ENCODE measurements at regions not wholly inside any gene's neighbourhood (a gene's known extent, or its start where the extent isn't known, plus 50 kb on each side); places are given as distances from the start of the nearest gene placed in this dataset.

DNA sequence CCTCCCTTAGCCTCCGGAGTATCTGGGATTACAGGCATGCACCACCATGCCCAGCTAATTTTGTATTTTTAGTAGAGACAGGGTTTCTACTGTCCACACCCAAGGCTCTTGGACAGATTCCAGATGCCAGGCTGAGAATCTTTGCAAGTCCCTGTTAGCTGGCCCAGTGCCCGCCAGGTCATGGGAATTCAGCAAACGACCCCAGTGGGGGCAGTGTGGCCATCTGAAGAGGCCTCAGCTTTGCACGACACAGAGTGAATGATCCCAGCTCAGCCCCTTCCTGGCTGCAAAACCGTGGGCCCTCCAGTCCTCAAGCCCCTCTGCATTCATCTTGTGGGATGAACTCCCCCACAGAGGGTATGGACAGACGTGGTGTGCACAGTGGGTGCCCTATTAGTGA, 179.5 kb upstream of the ID2 start:
- no peaks in the 10 kb centered on the region for H3K36me3 ChIP-seq (ENCODE audit: insufficient read depth)
- TF ChIP-seq, protein P1, sequence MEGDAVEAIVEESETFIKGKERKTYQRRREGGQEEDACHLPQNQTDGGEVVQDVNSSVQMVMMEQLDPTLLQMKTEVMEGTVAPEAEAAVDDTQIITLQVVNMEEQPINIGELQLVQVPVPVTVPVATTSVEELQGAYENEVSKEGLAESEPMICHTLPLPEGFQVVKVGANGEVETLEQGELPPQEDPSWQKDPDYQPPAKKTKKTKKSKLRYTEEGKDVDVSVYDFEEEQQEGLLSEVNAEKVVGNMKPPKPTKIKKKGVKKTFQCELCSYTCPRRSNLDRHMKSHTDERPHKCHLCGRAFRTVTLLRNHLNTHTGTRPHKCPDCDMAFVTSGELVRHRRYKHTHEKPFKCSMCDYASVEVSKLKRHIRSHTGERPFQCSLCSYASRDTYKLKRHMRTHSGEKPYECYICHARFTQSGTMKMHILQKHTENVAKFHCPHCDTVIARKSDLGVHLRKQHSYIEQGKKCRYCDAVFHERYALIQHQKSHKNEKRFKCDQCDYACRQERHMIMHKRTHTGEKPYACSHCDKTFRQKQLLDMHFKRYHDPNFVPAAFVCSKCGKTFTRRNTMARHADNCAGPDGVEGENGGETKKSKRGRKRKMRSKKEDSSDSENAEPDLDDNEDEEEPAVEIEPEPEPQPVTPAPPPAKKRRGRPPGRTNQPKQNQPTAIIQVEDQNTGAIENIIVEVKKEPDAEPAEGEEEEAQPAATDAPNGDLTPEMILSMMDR (conservative IDR thresholded peaks at IDR 0.05; ENCODE audit: low read depth, low read length): no peak
- H3K4me3 ChIP-seq (IDR thresholded peaks at IDR 0.05; ENCODE audit: insufficient read depth, low read depth, low read length): no peak overlapping the region
- no peak overlapping the region for H3K27ac ChIP-seq
- no peak overlapping the region for H3K9ac ChIP-seq
- H3K79me2 ChIP-seq (ENCODE audit: insufficient read depth, low read depth): no peaks in the 10 kb centered on the region
- no peaks in the 10 kb centered on the region for H3K4me1 ChIP-seq (ENCODE audit: low read depth, poor library complexity, severe bottlenecking)
- no peak overlapping the region for H2AFZ ChIP-seq (ENCODE audit: low read depth)
- no peaks in the 10 kb centered on the region for H3K27me3 ChIP-seq (ENCODE audit: insufficient read depth, low read depth)
- H4K20me1 ChIP-seq (ENCODE audit: insufficient read depth): no peaks in the 10 kb centered on the region
- H3K4me2 ChIP-seq: no peak overlapping the region

DNA sequence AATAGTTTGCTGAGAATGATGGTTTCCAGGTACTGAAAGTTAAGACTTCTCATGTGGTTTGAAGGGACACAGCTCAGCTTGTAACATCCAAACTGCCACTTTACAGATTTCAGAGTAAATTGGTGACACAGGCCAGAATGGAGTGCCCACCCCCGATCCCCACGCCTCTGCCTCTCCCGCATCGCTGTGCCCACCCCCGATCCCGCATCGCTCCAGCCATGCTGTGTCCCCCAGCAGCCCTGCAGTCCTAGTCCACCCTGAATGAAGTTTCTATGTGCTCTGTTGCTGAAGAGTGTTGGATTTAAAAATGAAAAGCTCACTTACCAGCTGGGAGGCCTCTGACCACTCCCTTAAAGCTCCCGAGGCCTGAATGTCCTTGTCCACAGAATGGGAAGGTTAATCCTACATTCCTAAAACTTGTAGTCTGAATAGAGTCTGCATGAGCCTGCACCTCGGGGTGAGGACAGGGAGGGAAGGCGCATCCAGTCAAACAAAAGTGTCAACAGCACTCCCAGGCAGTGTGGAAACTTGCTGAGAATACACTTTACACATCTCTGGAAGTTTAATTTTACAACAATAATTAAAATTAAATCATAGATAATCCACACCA, 176.4 kb upstream of the ID2 start:
- H3K79me2 ChIP-seq (ENCODE audit: insufficient read depth, low read depth): no peaks in the 10 kb centered on the region
- no peaks in the 10 kb centered on the region for H3K4me1 ChIP-seq (ENCODE audit: low read depth, poor library complexity, severe bottlenecking)
- TF ChIP-seq, protein P1 (conservative IDR thresholded peaks at IDR 0.05; ENCODE audit: low read depth, low read length): no peak
- H4K20me1 ChIP-seq (ENCODE audit: insufficient read depth): no peaks in the 10 kb centered on the region
- no peak overlapping the region for H3K4me3 ChIP-seq (IDR thresholded peaks at IDR 0.05; ENCODE audit: insufficient read depth, low read depth, low read length)
- H3K27me3 ChIP-seq (ENCODE audit: insufficient read depth, low read depth): no peaks in the 10 kb centered on the region
- H3K27ac ChIP-seq: no peak overlapping the region
- no peak overlapping the region for H3K4me2 ChIP-seq
- no peak overlapping the region for H3K9ac ChIP-seq
- no peaks in the 10 kb centered on the region for H3K36me3 ChIP-seq (ENCODE audit: insufficient read depth)
- H2AFZ ChIP-seq (ENCODE audit: low read depth): no peak overlapping the region

DNA sequence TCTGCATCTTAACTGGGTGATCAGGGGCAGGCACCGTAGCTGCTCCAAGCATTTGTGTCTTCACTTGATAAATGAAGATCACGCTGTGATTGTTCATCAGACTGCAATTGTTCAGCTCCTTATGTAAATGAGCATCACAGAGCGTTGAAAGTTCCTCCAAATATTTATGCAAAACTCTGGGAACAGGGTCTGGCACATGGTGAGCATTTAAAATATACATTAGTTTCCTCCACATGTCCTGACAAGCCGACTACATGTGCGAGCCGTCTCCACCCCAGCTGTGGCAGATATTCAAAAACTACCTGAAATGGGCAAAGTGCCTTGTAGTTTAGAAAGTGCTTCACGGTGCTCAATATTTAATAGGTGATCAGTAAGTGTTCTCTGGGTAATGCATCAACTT, 175.1 kb upstream of the ID2 start:
- Histone ChIP-seq H3K9ac (no peak overlapping the region), H3K4me3 (IDR thresholded peaks at IDR 0.05; ENCODE audit: insufficient read depth, low read depth, low read length) (no peak overlapping the region), H3K4me1 (ENCODE audit: low read depth, poor library complexity, severe bottlenecking) (peaks cover 13% of the 10 kb centered on the region), H2AFZ (ENCODE audit: low read depth) (no peak overlapping the region), H4K20me1 (ENCODE audit: insufficient read depth) (no peaks in the 10 kb centered on the region), H3K4me2 (no peak overlapping the region), H3K36me3 (ENCODE audit: insufficient read depth) (no peaks in the 10 kb centered on the region), H3K27ac (no peak overlapping the region), H3K27me3 (ENCODE audit: insufficient read depth, low read depth) (no peaks in the 10 kb centered on the region), H3K79me2 (ENCODE audit: insufficient read depth, low read depth) (no peaks in the 10 kb centered on the region)
- TF ChIP-seq, protein P1 (conservative IDR thresholded peaks at IDR 0.05; ENCODE audit: low read depth, low read length): no peak

DNA sequence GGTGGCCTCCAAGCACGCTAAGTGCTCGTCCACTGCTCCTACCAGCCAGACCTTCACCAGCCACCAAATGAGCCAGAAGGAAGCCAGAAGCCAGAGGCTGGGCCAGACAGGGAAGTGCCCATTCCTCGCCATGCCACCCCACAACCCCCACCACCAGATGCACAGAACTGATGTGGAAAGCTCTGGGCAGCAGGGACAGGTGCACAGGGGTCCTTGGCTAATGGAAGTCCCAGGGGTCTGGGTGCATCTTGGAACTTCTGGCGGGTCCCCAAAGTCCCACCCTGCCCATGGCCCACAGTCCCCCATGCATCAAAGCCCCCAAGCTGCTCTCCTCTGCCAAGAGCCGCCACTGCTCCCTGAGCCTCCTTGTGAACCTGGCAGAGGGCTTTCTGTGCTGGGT, 173.1 kb upstream of the ID2 start:
- H3K27ac ChIP-seq: no peak overlapping the region
- peaks cover 33% of the 10 kb centered on the region for H3K4me1 ChIP-seq (ENCODE audit: low read depth, poor library complexity, severe bottlenecking)
- no peak overlapping the region for H2AFZ ChIP-seq (ENCODE audit: low read depth)
- H3K27me3 ChIP-seq (ENCODE audit: insufficient read depth, low read depth): no peaks in the 10 kb centered on the region
- TF ChIP-seq, protein P1 (conservative IDR thresholded peaks at IDR 0.05; ENCODE audit: low read depth, low read length): no peak
- no peak overlapping the region for H3K9ac ChIP-seq
- H3K4me2 ChIP-seq: no peak overlapping the region
- no peak overlapping the region for H3K4me3 ChIP-seq (IDR thresholded peaks at IDR 0.05; ENCODE audit: insufficient read depth, low read depth, low read length)
- H3K36me3 ChIP-seq (ENCODE audit: insufficient read depth): no peaks in the 10 kb centered on the region
- no peaks in the 10 kb centered on the region for H3K79me2 ChIP-seq (ENCODE audit: insufficient read depth, low read depth)
- no peaks in the 10 kb centered on the region for H4K20me1 ChIP-seq (ENCODE audit: insufficient read depth)

Data from KMS-11 (cell line).